Liver (tissue), 8 donors: ENCODE measurements at regions not wholly inside any gene's neighbourhood (a gene's known extent, or its start where the extent isn't known, plus 50 kb on each side); places are given as distances from the start of the nearest gene placed in this dataset.

Experiments used
- DNase-seq: peaks from one replicate; pipeline ENCODE4 v3.0.0-alpha.2; 2017; ENCODE audit warnings: low spot score
- H3K27ac ChIP-seq, 2 donors: one replicate each; pipeline ENCODE4 v1.7.0; 2013; ENCODE audit warnings: inconsistent platforms in 2 of 2, low read length in 2 of 2, control low read depth in 1 of 2, low read depth in 1 of 2, mild to moderate bottlenecking in 1 of 2
- H3K27me3 ChIP-seq, 4 donors: one replicate each; pipeline versions ENCODE4 v1.6.1 to v1.7.0; 2013; ENCODE audit warnings: low read length in 3 of 4, inconsistent platforms in 1 of 4, mild to moderate bottlenecking in 1 of 4, moderate library complexity in 1 of 4; ENCODE audit not compliant: control insufficient read depth in 4 of 4, insufficient read depth in 4 of 4
- H3K36me3 ChIP-seq, 4 donors: one replicate each; pipeline versions ENCODE4 v1.6.1 to v1.7.0; 2013; ENCODE audit warnings: low read length in 3 of 4, mild to moderate bottlenecking in 3 of 4, low read depth in 1 of 4, moderate library complexity in 1 of 4; ENCODE audit not compliant: control insufficient read depth in 4 of 4, insufficient read depth in 3 of 4
- H3K4me1 ChIP-seq, 4 donors: one replicate each; pipeline versions ENCODE4 v1.6.1 to v1.7.0; 2013; ENCODE audit warnings: low read length in 3 of 4, mild to moderate bottlenecking in 3 of 4, moderate library complexity in 1 of 4; ENCODE audit not compliant: control insufficient read depth in 4 of 4, insufficient read depth in 4 of 4
- H3K4me3 ChIP-seq, 3 donors: one replicate each; pipeline versions ENCODE4 v1.6.1 to v1.7.0; 2013; ENCODE audit warnings: low read length in 3 of 3, control low read depth in 1 of 3, low read depth in 1 of 3, mild to moderate bottlenecking in 1 of 3
- H3K9ac ChIP-seq, 2 donors: one replicate each; pipeline ENCODE4 v1.7.0; 2013; ENCODE audit warnings: low read length in 2 of 2, mild to moderate bottlenecking in 2 of 2, moderate library complexity in 2 of 2, control low read depth in 1 of 2, low read depth in 1 of 2
- H3K9me3 ChIP-seq, 4 donors: one replicate each; pipeline versions ENCODE4 v1.6.1 to v1.7.0; 2013; ENCODE audit warnings: low read length in 3 of 4; ENCODE audit not compliant: control insufficient read depth in 4 of 4
- EGR1 ChIP-seq, 2 donors: IDR thresholded peaks; 2 replicates each; pipeline ENCODE4 v1.6.1; 2016 to 2018; ENCODE audit warnings: antibody characterized with exemption in 2 of 2, low read depth in 2 of 2
- FOXA1 ChIP-seq: IDR thresholded peaks from 2 replicates; pipeline ENCODE4 v1.6.1; 2016; ENCODE audit warnings: antibody characterized with exemption
- FOXA2 ChIP-seq: IDR thresholded peaks from 2 replicates; pipeline ENCODE4 v1.6.1; 2016; ENCODE audit warnings: antibody characterized with exemption
- HNF4A ChIP-seq, 2 donors: conservative IDR thresholded peaks; 2 replicates each; pipeline ENCODE4 v1.6.1; 2016; ENCODE audit warnings: antibody characterized with exemption in 2 of 2, mild to moderate bottlenecking in 2 of 2
- HNF4G ChIP-seq: IDR thresholded peaks from 2 replicates; pipeline ENCODE4 v1.6.1; 2016; ENCODE audit warnings: antibody characterized with exemption
- JUND ChIP-seq, 2 donors: IDR thresholded peaks; 2 replicates each; pipeline ENCODE4 v1.6.1; 2016; ENCODE audit warnings: antibody characterized with exemption in 2 of 2
- NR2F2 ChIP-seq: IDR thresholded peaks from 2 replicates; pipeline ENCODE4 v1.6.1; 2016; ENCODE audit warnings: antibody characterized with exemption
- RAD21 ChIP-seq, 2 donors: IDR thresholded peaks; 2 replicates each; pipeline ENCODE4 v1.6.1; 2016; ENCODE audit warnings: antibody characterized with exemption in 2 of 2, mild to moderate bottlenecking in 2 of 2
- REST ChIP-seq: IDR thresholded peaks from 2 replicates; pipeline ENCODE4 v1.6.1; 2016; ENCODE audit warnings: antibody characterized with exemption, mild to moderate bottlenecking
- RXRA ChIP-seq, 2 donors: IDR thresholded peaks; 2 replicates each; pipeline ENCODE4 v1.6.1; 2017 to 2018; ENCODE audit warnings: antibody characterized with exemption in 2 of 2, mild to moderate bottlenecking in 1 of 2
- SP1 ChIP-seq: IDR thresholded peaks from 2 replicates; pipeline ENCODE4 v1.6.1; 2018; ENCODE audit warnings: antibody characterized with exemption, mild to moderate bottlenecking
- TAF1 ChIP-seq: conservative IDR thresholded peaks from 2 replicates; pipeline ENCODE4 v1.6.1; 2016; ENCODE audit warnings: antibody characterized with exemption, mild to moderate bottlenecking
- WGBS: extraction: QIAGEN DNeasy Blood & Tissue Kit; methylation state at CpG from one replicate; pipeline ENCODE4 v1.1.7; 2013; 5-methylcytosine and 5-hydroxymethylcytosine counted together
- TF ChIP-seq, protein P1 (sequence below): fragments of 150-350 bp; IDR thresholded peaks from 2 replicates; pipeline ENCODE4 v1.5.1; 2017; ENCODE audit warnings: improper control_type of control experiment, low read depth, low read length; ENCODE audit not compliant: missing input control
- TF ChIP-seq, protein P2 (sequence below): IDR thresholded peaks from 2 replicates; pipeline ENCODE4 v1.6.1; 2016; ENCODE audit warnings: antibody characterized with exemption
- donor health status: healthy.
- donor health status: healthy.
- donor health status: healthy.
- donor health status: healthy.
- donor health status: healthy.

- no peak for TF ChIP-seq REST
- TF ChIP-seq TAF1: no peak
- no peak for TF ChIP-seq FOXA1
- TF ChIP-seq HNF4G: no peak
Observed at GRCh38 chr11:37182031-37182430, 584.0 kb upstream of the RAG2 start (continued).

- 88% methylated on average over 1 of the region's 1 CpG for WGBS
- no peak overlapping the region for H3K9ac ChIP-seq
- TF ChIP-seq NR2F2 (no peak), EGR1 (IDR thresholded peaks at IDR 0.05; ENCODE audit: low read depth in 2 of 2) (no peak), FOXA1 (no peak), REST (no peak), RXRA (IDR thresholded peaks at IDR 0.05) (no peak), RAD21 (IDR thresholded peaks at IDR 0.05) (no peak), JUND (IDR thresholded peaks at IDR 0.05) (no peak), HNF4A (conservative IDR thresholded peaks at IDR 0.05) (no peak), SP1 (no peak), FOXA2 (no peak), TAF1 (no peak), HNF4G (no peak)
- TF ChIP-seq, protein P1, sequence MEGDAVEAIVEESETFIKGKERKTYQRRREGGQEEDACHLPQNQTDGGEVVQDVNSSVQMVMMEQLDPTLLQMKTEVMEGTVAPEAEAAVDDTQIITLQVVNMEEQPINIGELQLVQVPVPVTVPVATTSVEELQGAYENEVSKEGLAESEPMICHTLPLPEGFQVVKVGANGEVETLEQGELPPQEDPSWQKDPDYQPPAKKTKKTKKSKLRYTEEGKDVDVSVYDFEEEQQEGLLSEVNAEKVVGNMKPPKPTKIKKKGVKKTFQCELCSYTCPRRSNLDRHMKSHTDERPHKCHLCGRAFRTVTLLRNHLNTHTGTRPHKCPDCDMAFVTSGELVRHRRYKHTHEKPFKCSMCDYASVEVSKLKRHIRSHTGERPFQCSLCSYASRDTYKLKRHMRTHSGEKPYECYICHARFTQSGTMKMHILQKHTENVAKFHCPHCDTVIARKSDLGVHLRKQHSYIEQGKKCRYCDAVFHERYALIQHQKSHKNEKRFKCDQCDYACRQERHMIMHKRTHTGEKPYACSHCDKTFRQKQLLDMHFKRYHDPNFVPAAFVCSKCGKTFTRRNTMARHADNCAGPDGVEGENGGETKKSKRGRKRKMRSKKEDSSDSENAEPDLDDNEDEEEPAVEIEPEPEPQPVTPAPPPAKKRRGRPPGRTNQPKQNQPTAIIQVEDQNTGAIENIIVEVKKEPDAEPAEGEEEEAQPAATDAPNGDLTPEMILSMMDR: no peak
- TF ChIP-seq, protein P2, sequence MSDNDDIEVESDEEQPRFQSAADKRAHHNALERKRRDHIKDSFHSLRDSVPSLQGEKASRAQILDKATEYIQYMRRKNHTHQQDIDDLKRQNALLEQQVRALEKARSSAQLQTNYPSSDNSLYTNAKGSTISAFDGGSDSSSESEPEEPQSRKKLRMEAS: no peak
- no peaks in the 10 kb centered on the region for H3K4me1 ChIP-seq
- H3K36me3 ChIP-seq: no peaks in the 10 kb centered on the region
- H3K27me3 ChIP-seq: no peaks in the 10 kb centered on the region
- peaks cover 0 to 4% (median 0%) of the 10 kb centered on the region in 4 donors for H3K9me3 ChIP-seq
- H3K27ac ChIP-seq: no peak overlapping the region
- no peak for DNase-seq
- H3K4me3 ChIP-seq: no peak overlapping the region
Observed at GRCh38 chr11:37177721-37178120, 579.7 kb upstream of the RAG2 start.
